ENCODE measurements at regions not wholly inside any gene's neighbourhood (a gene's known extent, or its start where the extent isn't known, plus 50 kb on each side); places are given as distances from the start of the nearest gene placed in this dataset.

- no peak for TF ChIP-seq RELA (CRISPR knock-in tag; IDR thresholded peaks at IDR 0.05; ENCODE audit: borderline replicate concordance)
- no peak for TF ChIP-seq E2F5 (CRISPR knock-in tag; IDR thresholded peaks at IDR 0.05)
- no peak for TF ChIP-seq GTF2I (CRISPR knock-in tag; conservative IDR thresholded peaks at IDR 0.05)
Observed at GRCh38 chr1:87942165-87942564, 613.5 kb downstream of the LMO4 start (continued).

GRCh38 chr1:87949711-87950110 lies 621.0 kb downstream of the LMO4 start:
- no peaks in the 10 kb centered on the region for H3K9me3 Mint-ChIP-seq
- ATAC-seq (no peak), DNase-seq (ENCODE audit: low spot score) (no peak)
- H3K4me3 Mint-ChIP-seq, result no peak overlapping the region
- no peaks in the 10 kb centered on the region for H3K36me3 Mint-ChIP-seq
- H3K27ac Mint-ChIP-seq, result no peak overlapping the region
- H3K27me3 Mint-ChIP-seq (ENCODE audit: low read depth), result no peaks in the 10 kb centered on the region
- H3K4me1 Mint-ChIP-seq, result peaks cover 26% of the 10 kb centered on the region
- TF ChIP-seq USF2 (CRISPR knock-in tag; IDR thresholded peaks at IDR 0.05), result no peak
- no peak for TF ChIP-seq AFF4 (CRISPR knock-in tag; IDR thresholded peaks at IDR 0.05; ENCODE audit: borderline replicate concordance)
- no peak for TF ChIP-seq ELF4 (CRISPR knock-in tag; IDR thresholded peaks at IDR 0.05; ENCODE audit: low read depth)
- TF ChIP-seq ZNF396 (CRISPR knock-in tag; IDR thresholded peaks at IDR 0.05; ENCODE audit: borderline replicate concordance), result no peak
- no peak for TF ChIP-seq TCF7 (CRISPR knock-in tag; IDR thresholded peaks at IDR 0.05; ENCODE audit: low read depth)
- no peak for TF ChIP-seq IRF2 (CRISPR knock-in tag; IDR thresholded peaks at IDR 0.05; ENCODE audit: borderline replicate concordance, low read depth)
- no peak for TF ChIP-seq RELA (CRISPR knock-in tag; IDR thresholded peaks at IDR 0.05; ENCODE audit: borderline replicate concordance)
- no peak for TF ChIP-seq ZNF416 (CRISPR knock-in tag; IDR thresholded peaks at IDR 0.05)
- ChIA-PET CTCF (no interaction called here), POLR2A (no interaction called here)

- H3K4me1 Mint-ChIP-seq, result peaks cover 23% of the 10 kb centered on the region
- ChIA-PET CTCF (no interaction called here), POLR2A (no interaction called here)
- no peaks in the 10 kb centered on the region for H3K36me3 Mint-ChIP-seq
- no peak overlapping the region for H3K27ac Mint-ChIP-seq
- H3K4me3 Mint-ChIP-seq, result no peak overlapping the region
- DNase-seq (ENCODE audit: low spot score), result no peak
- no peaks in the 10 kb centered on the region for H3K27me3 Mint-ChIP-seq (ENCODE audit: low read depth)
- no peaks in the 10 kb centered on the region for H3K9me3 Mint-ChIP-seq
- ATAC-seq, result no peak
- TF ChIP-seq ZSCAN18 (CRISPR knock-in tag; IDR thresholded peaks at IDR 0.05) (no peak), NR2C2 (CRISPR knock-in tag; IDR thresholded peaks at IDR 0.05) (no peak), SOX15 (CRISPR knock-in tag; IDR thresholded peaks at IDR 0.05) (no peak), ERG (CRISPR knock-in tag; IDR thresholded peaks at IDR 0.05) (no peak), PRRX2 (CRISPR knock-in tag; IDR thresholded peaks at IDR 0.05) (no peak), HMGXB4 (CRISPR knock-in tag; IDR thresholded peaks at IDR 0.05) (no peak), EMX1 (CRISPR knock-in tag; IDR thresholded peaks at IDR 0.05) (no peak), ZNF425 (CRISPR knock-in tag; conservative IDR thresholded peaks at IDR 0.05) (no peak), GTF2I (CRISPR knock-in tag; conservative IDR thresholded peaks at IDR 0.05) (no peak), CDX4 (CRISPR knock-in tag; IDR thresholded peaks at IDR 0.05; ENCODE audit: borderline replicate concordance) (no peak), JAZF1 (CRISPR knock-in tag; IDR thresholded peaks at IDR 0.05) (no peak), ZNF423 (CRISPR knock-in tag; IDR thresholded peaks at IDR 0.05) (no peak)
Observed at GRCh38 chr1:87950369-87950768, 621.7 kb downstream of the LMO4 start.
